ENCODE measurements at regions not wholly inside any gene's neighbourhood (a gene's known extent, or its start where the extent isn't known, plus 50 kb on each side); places are given as distances from the start of the nearest gene placed in this dataset.

GRCh38 chr3:193773266-193774220 lies 180.5 kb downstream of the OPA1 start:
- ATAC-seq (replicated peaks in 6 of 8) = no peak
- Histone ChIP-seq H3K4me1 (replicated peaks in 1 of 2) (peaks cover 69 to 76% of the 10 kb centered on the region in 2 donors), H3K4me3 (no peak overlapping the region), H3K27ac (peak overlapping the region in 1 of 2 donors; percentile 74)
- in situ Hi-C loops (cut with MboI; ENCODE audit: low pct_unique_long_range_greater_than_20kb in 2 of 9, low sequenced_read_pairs in 9 of 9, unreplicated experiment in 9 of 9) = loop anchor here in 1 of 9 experiments (25.0 kb wide), 1 partner anchor 539 kb away; no protein-coding TSS in a partner anchor
- WGBS, 10 experiments = 22 to 100% (median 57%) methylated on average over 1 to 8 of the region's 8 CpGs; no CpG with 5 or more reads in 2 of the 10 experiments

DNA sequence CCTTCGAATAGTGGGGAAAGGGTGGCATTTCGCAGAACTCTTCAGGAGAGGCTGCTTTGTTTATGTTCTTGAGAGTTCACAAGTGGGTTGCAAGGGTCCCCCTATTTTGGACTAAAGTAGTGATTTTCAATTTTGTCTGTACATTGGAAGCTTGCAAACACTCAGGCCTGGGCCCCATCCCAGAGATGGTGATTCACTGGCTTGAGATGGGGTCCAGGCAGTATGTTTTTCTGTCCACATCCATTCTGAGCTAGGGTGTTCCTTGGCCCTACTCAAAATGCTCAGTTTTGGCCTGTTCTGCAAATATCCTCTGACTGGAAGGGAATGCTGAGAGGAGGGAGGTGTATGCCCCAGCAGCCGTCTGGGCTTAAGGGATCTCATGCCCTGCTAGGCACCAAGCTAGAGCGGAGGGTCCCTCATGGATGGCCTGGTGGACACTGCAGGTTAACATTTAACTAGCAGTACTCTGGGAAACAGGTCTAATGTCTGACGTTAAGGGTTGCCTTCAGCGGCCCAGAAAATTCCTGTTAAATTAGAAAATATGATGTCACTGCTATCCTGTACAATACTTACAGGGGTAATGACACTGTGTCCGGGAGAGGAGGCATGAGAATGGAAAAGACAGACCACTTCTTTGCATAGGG lies 181.4 kb downstream of the OPA1 start:
- Histone ChIP-seq H3K4me3 (no peak overlapping the region), H3K4me1 (replicated peaks in 1 of 2) (peaks cover 68 to 76% of the 10 kb centered on the region in 2 donors), H3K27ac (peak overlapping the region; percentile 37 to 73)
- ATAC-seq (replicated peaks in 6 of 8) = no peak
- WGBS, 10 experiments = 20 to 100% (median 72%) methylated on average over 1 to 6 of the region's 7 CpGs
- in situ Hi-C loops (cut with MboI; ENCODE audit: low pct_unique_long_range_greater_than_20kb in 2 of 9, low sequenced_read_pairs in 9 of 9, unreplicated experiment in 9 of 9) = loop anchor here in 1 of 9 experiments (25.0 kb wide), 1 partner anchor 538 kb away; no protein-coding TSS in a partner anchor

- in situ Hi-C loops (cut with MboI; ENCODE audit: low pct_unique_long_range_greater_than_20kb in 2 of 9, low sequenced_read_pairs in 9 of 9, unreplicated experiment in 9 of 9) = loop anchor here in 4 of 9 experiments (25.0 kb wide), 3 partner anchors 212 to 537 kb away; partner anchors contain the start of gene HES1 (in 2 of the 4)
- ATAC-seq (replicated peaks in 6 of 8) = no peak
- H3K4me1 ChIP-seq (replicated peaks in 1 of 2) = peaks cover 68 to 79% of the 10 kb centered on the region in 2 donors
- peak overlapping the region; percentile 37 to 73 for H3K27ac ChIP-seq
- H3K4me3 ChIP-seq = no peak overlapping the region
- 18 to 93% (median 40%) methylated on average over 1 to 5 of the region's 6 CpGs; no CpG with 5 or more reads in 1 of the 10 experiments for WGBS, 10 experiments
These were observed 181.9 kb downstream of the OPA1 start for GRCh38 chr3:193774916-193775285.

DNA sequence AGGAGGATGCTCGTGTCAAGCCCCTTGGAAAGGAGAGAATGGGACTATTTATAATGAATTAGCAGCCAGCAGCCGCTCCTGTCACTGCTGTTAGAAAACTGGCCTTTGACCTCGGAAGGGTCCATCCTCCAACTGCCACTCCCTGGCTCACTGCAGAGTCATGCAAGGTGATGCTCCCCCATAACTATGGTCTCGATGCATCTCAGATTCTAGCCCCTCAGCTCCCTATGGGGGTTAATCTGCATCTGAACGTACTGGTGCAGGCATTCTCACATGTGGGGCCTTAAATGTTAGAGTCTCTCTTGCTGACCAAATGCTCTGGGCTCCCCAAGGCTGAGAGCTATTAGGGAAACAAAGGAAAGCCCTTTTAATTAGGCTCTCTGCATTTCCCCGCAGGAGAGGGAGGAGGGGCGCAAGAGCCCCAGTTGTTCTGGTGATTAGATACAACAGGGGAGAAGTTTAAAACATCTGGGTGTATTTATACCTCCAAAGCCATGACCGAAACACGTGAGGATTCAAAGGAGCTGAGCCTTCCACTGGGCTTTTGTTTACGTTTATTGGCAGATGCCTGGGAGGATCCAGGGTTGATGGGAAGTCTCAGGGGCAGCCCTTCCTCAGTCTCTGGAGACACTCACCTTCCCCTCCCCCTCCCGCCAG lies 182.5 kb downstream of the OPA1 start:
- ATAC-seq (replicated peaks in 6 of 8) = peak in 3 of 8 experiments; percentile 6 to 22 (median 19)
- H3K4me1 ChIP-seq (replicated peaks in 1 of 2) = peaks cover 74 to 86% of the 10 kb centered on the region in 2 donors
- peak overlapping the region; percentile 37 to 73 for H3K27ac ChIP-seq
- in situ Hi-C loops (cut with MboI; ENCODE audit: low pct_unique_long_range_greater_than_20kb in 2 of 9, low sequenced_read_pairs in 9 of 9, unreplicated experiment in 9 of 9) = loop anchor here in 3 of 9 experiments (25.0 kb wide), 3 partner anchors 212 to 537 kb away; partner anchors contain the start of gene HES1 (in 2 of the 3)
- no peak overlapping the region for H3K4me3 ChIP-seq
- 0 to 65% (median 34%) methylated on average over 1 to 8 of the region's 11 CpGs; no CpG with 5 or more reads in 2 of the 10 experiments for WGBS, 10 experiments

DNA sequence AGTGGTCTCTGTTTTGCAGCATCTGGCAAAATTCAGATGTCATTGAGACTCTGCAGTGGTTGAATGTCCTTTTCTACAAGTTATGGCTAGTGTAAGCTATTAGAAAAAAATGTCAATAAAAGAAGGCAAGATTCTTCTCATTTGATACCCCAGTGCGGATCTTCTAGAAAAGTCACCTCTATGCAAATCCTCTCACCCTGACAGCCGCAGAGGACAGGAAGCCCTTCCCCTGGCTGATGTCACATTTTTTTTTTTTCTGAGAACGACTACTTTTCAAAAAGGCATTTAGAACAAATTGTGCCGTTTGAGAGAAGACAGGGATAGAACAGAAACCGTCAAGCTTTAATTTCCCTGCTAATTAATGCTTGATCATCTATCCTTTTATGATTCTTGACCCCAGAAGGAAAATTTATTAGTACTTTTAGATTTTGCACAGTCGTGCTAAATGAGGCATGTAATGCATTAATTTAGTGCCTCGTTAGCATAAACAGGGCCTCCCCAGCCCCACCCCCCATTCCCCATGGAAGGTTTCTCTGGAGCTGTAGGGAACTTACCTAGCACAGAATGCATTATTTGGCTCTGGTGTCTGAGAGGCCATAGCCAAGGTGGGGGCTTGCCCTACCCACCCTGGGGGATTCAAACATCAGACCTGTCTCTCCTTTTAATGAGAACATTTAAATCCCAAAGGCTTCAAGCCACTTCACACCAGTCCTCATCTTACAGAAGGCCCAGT lies 183.8 kb downstream of the OPA1 start:
- peak in 5 of 8 experiments; percentile 7 to 61 (median 43) for ATAC-seq (replicated peaks in 6 of 8)

GRCh38 chr3:193777524-193777923 lies 184.5 kb downstream of the OPA1 start:
- H3K4me1 ChIP-seq (replicated peaks in 1 of 2) = peaks cover 68 to 85% of the 10 kb centered on the region in 2 donors
- peak overlapping the region; percentile 6 to 11 for H3K27ac ChIP-seq
- 0 to 67% (median 17%) methylated on average over 1 to 9 of the region's 9 CpGs; no CpG with 5 or more reads in 1 of the 10 experiments for WGBS, 10 experiments
- ATAC-seq (replicated peaks in 6 of 8) = peak in 5 of 8 experiments; percentile 6 to 57 (median 54)
- in situ Hi-C loops (cut with MboI; ENCODE audit: low pct_unique_long_range_greater_than_20kb in 2 of 9, low sequenced_read_pairs in 9 of 9, unreplicated experiment in 9 of 9) = loop anchor here in 3 of 9 experiments (25.0 kb wide), 3 partner anchors 210 to 535 kb away; partner anchors contain the start of gene HES1 (in 2 of the 3)
- H3K4me3 ChIP-seq = no peak overlapping the region

More for the DNA sequence above, 183.8 kb downstream of the OPA1 start:
- WGBS, 10 experiments = 0 to 100% (median 25%) methylated on average over 2 to 6 of the region's 7 CpGs
- Histone ChIP-seq H3K27ac (peak overlapping the region; percentile 11 to 25), H3K4me1 (replicated peaks in 1 of 2) (peaks cover 70 to 85% of the 10 kb centered on the region in 2 donors), H3K4me3 (no peak overlapping the region)
- in situ Hi-C loops (cut with MboI; ENCODE audit: low pct_unique_long_range_greater_than_20kb in 2 of 9, low sequenced_read_pairs in 9 of 9, unreplicated experiment in 9 of 9) = loop anchor here in 3 of 9 experiments (25.0 kb wide), 3 partner anchors 211 to 536 kb away; partner anchors contain the start of gene HES1 (in 2 of the 3)

DNA sequence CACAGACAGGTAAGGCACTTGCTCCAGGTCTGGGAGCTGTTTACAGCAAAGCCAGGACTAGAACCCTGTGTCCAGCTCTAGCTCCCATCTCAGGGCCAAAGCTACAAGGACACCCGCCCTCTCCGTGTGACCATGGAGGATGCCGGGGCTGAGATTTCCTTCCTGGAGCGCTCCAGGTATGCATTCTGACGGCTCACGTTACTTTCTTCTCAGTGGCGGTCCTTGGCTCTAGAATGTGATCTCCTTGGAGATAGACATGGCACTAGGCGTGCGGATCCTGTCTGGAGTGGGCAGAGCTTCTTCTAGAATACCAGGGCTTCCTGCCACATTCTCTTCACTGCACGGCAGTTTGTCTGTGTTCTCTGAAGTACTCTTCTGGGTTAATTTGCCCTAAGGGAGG lies 185.7 kb downstream of the OPA1 start:
- peaks cover 67 to 85% of the 10 kb centered on the region in 2 donors for H3K4me1 ChIP-seq (replicated peaks in 1 of 2)
- in situ Hi-C loops (cut with MboI; ENCODE audit: low pct_unique_long_range_greater_than_20kb in 2 of 9, low sequenced_read_pairs in 9 of 9, unreplicated experiment in 9 of 9) = loop anchor here in 3 of 9 experiments (25.0 kb wide), 3 partner anchors 209 to 534 kb away; partner anchors contain the start of gene HES1 (in 2 of the 3)
- no peak overlapping the region for H3K4me3 ChIP-seq
- ATAC-seq (replicated peaks in 6 of 8) = no peak
- WGBS, 10 experiments = 80 to 100% (median 94%) methylated on average over 1 to 8 of the region's 10 CpGs; no CpG with 5 or more reads in 7 of the 10 experiments
- no peak overlapping the region for H3K27ac ChIP-seq

GRCh38 chr3:193779933-193780332 lies 186.9 kb downstream of the OPA1 start:
- no peak for ATAC-seq (replicated peaks in 6 of 8)
- H3K4me1 ChIP-seq (replicated peaks in 1 of 2) = peaks cover 67 to 85% of the 10 kb centered on the region in 2 donors
- H3K27ac ChIP-seq = no peak overlapping the region
- WGBS, 10 experiments = 60 to 100% (median 100%) methylated on average over 1 to 5 of the region's 6 CpGs; no CpG with 5 or more reads in 3 of the 10 experiments
- H3K4me3 ChIP-seq = no peak overlapping the region
- in situ Hi-C loops (cut with MboI; ENCODE audit: low pct_unique_long_range_greater_than_20kb in 2 of 9, low sequenced_read_pairs in 9 of 9, unreplicated experiment in 9 of 9) = loop anchor here in 8 of 9 experiments (5.0 to 25.0 kb wide), 7 partner anchors 207 to 545 kb away; partner anchors contain the start of gene HES1 (in 5 of the 8)

DNA sequence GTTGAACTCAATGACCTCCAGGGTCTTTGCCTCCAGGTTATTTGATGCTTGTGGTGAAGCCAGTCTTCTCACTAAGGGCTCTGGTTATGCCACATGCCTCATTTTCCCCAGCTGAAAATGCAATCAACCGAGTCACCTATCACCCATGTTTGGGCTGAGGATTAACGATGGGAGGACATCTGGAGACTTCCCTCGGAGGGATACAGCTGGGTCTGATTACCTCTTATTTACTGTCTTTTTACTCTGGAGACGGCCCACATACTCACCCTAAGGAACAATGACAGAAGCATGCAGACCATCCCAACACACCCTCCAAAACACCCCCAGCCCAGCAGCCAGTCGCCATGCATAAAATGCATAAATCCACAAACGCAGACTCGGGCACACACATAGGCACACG lies 187.4 kb downstream of the OPA1 start:
- Histone ChIP-seq H3K4me1 (replicated peaks in 1 of 2) (peaks cover 67 to 85% of the 10 kb centered on the region in 2 donors), H3K4me3 (no peak overlapping the region), H3K27ac (no peak overlapping the region)
- 11 to 100% (median 53%) methylated on average over 1 to 8 of the region's 8 CpGs; no CpG with 5 or more reads in 3 of the 10 experiments for WGBS, 10 experiments
- peak in 1 of 8 experiments; percentile 59 for ATAC-seq (replicated peaks in 6 of 8)
- in situ Hi-C loops (cut with MboI; ENCODE audit: low pct_unique_long_range_greater_than_20kb in 2 of 9, low sequenced_read_pairs in 9 of 9, unreplicated experiment in 9 of 9) = loop anchor here in 8 of 9 experiments (5.0 to 25.0 kb wide), 7 partner anchors 207 to 544 kb away; partner anchors contain the start of gene HES1 (in 5 of the 8)

- Histone ChIP-seq H3K4me3 (no peak overlapping the region), H3K4me1 (replicated peaks in 1 of 2) (peaks cover 61 to 83% of the 10 kb centered on the region in 2 donors), H3K27ac (no peak overlapping the region)
- ATAC-seq (replicated peaks in 6 of 8) = peak; percentile 15 to 98 (median 58)
- WGBS, 10 experiments = 6 to 27% methylated on average over 6 to 7 of the region's 11 CpGs; no CpG with 5 or more reads in 8 of the 10 experiments
- in situ Hi-C loops (cut with MboI; ENCODE audit: low pct_unique_long_range_greater_than_20kb in 2 of 9, low sequenced_read_pairs in 9 of 9, unreplicated experiment in 9 of 9) = loop anchor here in 8 of 9 experiments (5.0 to 25.0 kb wide), 7 partner anchors 206 to 544 kb away; partner anchors contain the start of gene HES1 (in 5 of the 8)
These were observed 187.9 kb downstream of the OPA1 start for GRCh38 chr3:193780810-193781478.

GRCh38 chr3:193782276-193782647 lies 189.3 kb downstream of the OPA1 start:
- in situ Hi-C loops (cut with MboI; ENCODE audit: low pct_unique_long_range_greater_than_20kb in 2 of 9, low sequenced_read_pairs in 9 of 9, unreplicated experiment in 9 of 9) = loop anchor here in 8 of 9 experiments (5.0 to 25.0 kb wide), 7 partner anchors 205 to 543 kb away; partner anchors contain the start of gene HES1 (in 5 of the 8)
- ATAC-seq (replicated peaks in 6 of 8) = no peak
- 68 to 100% (median 78%) methylated on average over 2 to 5 of the region's 9 CpGs; no CpG with 5 or more reads in 4 of the 10 experiments for WGBS, 10 experiments
- H3K4me3 ChIP-seq = no peak overlapping the region
- H3K27ac ChIP-seq = no peak overlapping the region
- H3K4me1 ChIP-seq (replicated peaks in 1 of 2) = peaks cover 48 to 70% of the 10 kb centered on the region in 2 donors
